HG02981 (cell line): ENCODE measurements at regions not wholly inside any gene's neighbourhood (a gene's known extent, or its start where the extent isn't known, plus 50 kb on each side); places are given as distances from the start of the nearest gene placed in this dataset.

Experiments
- ATAC-seq: cut with Tn5 transposase; IDR thresholded peaks from one replicate; pipeline ENCODE4 v1.9.1; 2021; ENCODE audit warnings: mild to moderate bottlenecking, moderate library complexity; ENCODE audit not compliant: unreplicated experiment

DNA sequence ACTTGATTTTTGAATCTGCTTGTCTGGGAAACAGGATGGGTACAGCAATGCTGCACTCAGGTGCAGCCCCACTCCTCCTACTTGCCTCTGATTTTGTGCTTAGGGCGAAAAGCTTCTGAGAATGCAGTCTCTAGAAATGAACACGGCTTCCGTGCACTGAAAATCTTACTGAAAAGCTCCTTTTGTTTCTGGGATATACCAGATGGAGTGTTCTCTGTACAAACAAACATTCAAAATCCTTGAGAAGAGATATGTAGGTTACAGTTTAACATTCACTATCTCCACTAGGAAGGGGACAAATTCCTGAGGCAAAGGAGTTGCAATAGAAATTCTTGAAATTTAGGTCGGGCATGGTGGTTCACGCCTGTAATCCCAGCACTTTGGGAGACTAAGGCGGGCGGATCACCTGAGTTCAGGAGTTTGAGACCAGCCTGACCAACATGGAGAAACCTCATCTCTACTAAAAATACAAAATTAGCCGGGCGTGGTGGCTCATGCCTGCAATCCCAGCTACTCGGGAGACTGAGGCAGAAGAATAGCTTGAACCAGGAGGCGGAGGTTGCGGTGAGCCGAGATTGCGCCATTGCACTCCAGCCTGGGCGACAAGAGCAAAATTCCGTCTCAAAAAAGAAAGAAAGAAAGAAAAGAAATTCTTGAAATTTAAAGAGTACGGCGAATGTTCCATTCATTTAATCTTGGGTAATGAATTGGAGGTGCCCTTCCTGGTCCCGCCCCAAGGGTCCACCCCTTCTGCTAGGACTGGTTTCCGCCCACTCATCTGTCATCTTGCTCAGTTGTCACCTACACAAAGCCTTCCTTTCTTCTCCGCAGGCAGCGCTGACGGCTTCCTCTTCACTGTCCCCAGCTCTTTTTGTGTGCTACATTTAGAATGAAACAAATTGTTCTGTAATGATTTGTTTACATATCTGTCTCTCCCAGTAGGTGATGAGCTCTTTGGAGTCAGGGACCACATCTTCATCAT, 92.4 kb downstream of the SOCS6 start:
- no peak for ATAC-seq
